K562 (cell line): ENCODE measurements at regions not wholly inside any gene's neighbourhood (a gene's known extent, or its start where the extent isn't known, plus 50 kb on each side); places are given as distances from the start of the nearest gene placed in this dataset.
A peak's percentile ranks its signal among the peaks of the same experiment; 100 is the strongest.

ENCODE experiments used
- ATAC-seq: fragments of 200-7000 bp; cut with Tn5 transposase; 3 replicates; pipeline ENCODE4 v1.9.1; 2020; ENCODE audit warnings: moderate library complexity
- BruUV-seq: library from RNA; stranded (reverse); fragments of 400-500 nt; replicated peaks from 2 replicates; lab custom pipeline; 2021; lab: Mats Ljungman, UMichigan
- CTCF ChIA-PET: fragments of 300-600 bp; formaldehyde crosslinking; extraction: SDS; loops from one replicate; lab custom pipeline; 2021; ENCODE audit warnings: low intra/inter-chr PET ratio; lab: Yijun Ruan, JAX
- POLR2A ChIA-PET: fragments of 300-600, 350-650 bp; sonication (Branson Sonifier 250); formaldehyde crosslinking; extraction: SDS; loops from one replicate; lab custom pipeline; 2021; ENCODE audit warnings: antibody characterized with exemption, inconsistent platforms; lab: Yijun Ruan, JAX
- DNase-seq, 4 experiments: peaks; one replicate each; pipeline versions ENCODE4 v3.0.0 to v3.0.0-alpha.2; 2011 to 2018; ENCODE audit warnings: low spot score in 3 of 4, mixed read lengths in 3 of 4; ENCODE audit errors: extremely low read depth in 1 of 4
- FAIRE-seq: peaks from 2 replicates; lab custom pipeline; 2011; peaks lifted over from hg19 to GRCh38; lab: Jason Lieb, UNC
- H2AFZ ChIP-seq: 2 replicates; pipeline ENCODE4 v1.6.0; 2011; ENCODE audit warnings: low read depth, low read length, control low read depth, inconsistent platforms
- H3K27ac ChIP-seq: fragments of 200-600 bp; 3 replicates; pipeline ENCODE4 v1.8.0; 2011; ENCODE audit warnings: low read depth, mild to moderate bottlenecking, control low read depth, inconsistent platforms, low read length, moderate library complexity, mixed read lengths; ENCODE audit errors: extremely low read depth
- H3K27me3 ChIP-seq, 2 experiments: fragments of 300-600 bp in 1 of 2; 2 replicates in 1 of 2; 3 replicates in 1 of 2; pipeline versions ENCODE4 v1.6.0 to v1.8.0; 2011; ENCODE audit warnings: inconsistent platforms in 2 of 2, low read length in 2 of 2, mild to moderate bottlenecking in 1 of 2, mixed read lengths in 1 of 2, moderate library complexity in 1 of 2; ENCODE audit not compliant: control insufficient read depth in 2 of 2, insufficient read depth in 2 of 2
- H3K36me3 ChIP-seq: fragments of 300-600 bp; 3 replicates; pipeline ENCODE4 v1.8.0; 2011; ENCODE audit warnings: mild to moderate bottlenecking, low read length, inconsistent platforms; ENCODE audit not compliant: control insufficient read depth, insufficient read depth
- H3K4me1 ChIP-seq, 2 experiments: fragments of 200-600 bp in 1 of 2; replicated peaks in 1 of 2; 2 replicates in 1 of 2; 3 replicates in 1 of 2; pipeline versions ENCODE4 v1.5.1 to v1.8.0; 2011; ENCODE audit warnings: inconsistent platforms in 2 of 2, low read length in 2 of 2, mild to moderate bottlenecking in 1 of 2, mixed read lengths in 1 of 2, moderate library complexity in 1 of 2; ENCODE audit not compliant: control insufficient read depth in 2 of 2, insufficient read depth in 2 of 2
- H3K4me2 ChIP-seq: 2 replicates; pipeline ENCODE4 v1.6.1; 2011; ENCODE audit warnings: low read length, control low read depth, inconsistent platforms, mixed read lengths; ENCODE audit not compliant: insufficient read depth
- H3K4me3 ChIP-seq: fragments of 200-600 bp; sonication (generic), shearing (Covaris generic); 2 replicates; pipeline ENCODE4 v1.5.1; 2016; ENCODE audit warnings: control low read depth, inconsistent platforms
- H3K79me2 ChIP-seq: fragments of 200-600 bp; 3 replicates; pipeline ENCODE4 v1.8.0; 2011; ENCODE audit warnings: low read length, inconsistent platforms; ENCODE audit not compliant: control insufficient read depth, insufficient read depth
- H3K9ac ChIP-seq, 2 experiments: 2 replicates each; pipeline versions ENCODE4 v1.6.0 to v1.6.1; 2011; ENCODE audit warnings: low read depth in 2 of 2, low read length in 2 of 2, control low read depth in 1 of 2, inconsistent platforms in 1 of 2, mild to moderate bottlenecking in 1 of 2, mixed read lengths in 1 of 2; ENCODE audit not compliant: insufficient read depth in 1 of 2
- H3K9me1 ChIP-seq: one replicate; pipeline ENCODE4 v1.6.0; 2011; ENCODE audit warnings: inconsistent platforms, mild to moderate bottlenecking, low read length, moderate library complexity; ENCODE audit not compliant: control insufficient read depth, insufficient read depth
- H3K9me3 ChIP-seq: replicated peaks from 2 replicates; pipeline ENCODE4 v1.5.1; 2011; ENCODE audit warnings: low read depth, low read length, inconsistent platforms; ENCODE audit not compliant: control insufficient read depth, insufficient read depth
- H4K20me1 ChIP-seq: replicated peaks from 2 replicates; pipeline ENCODE4 v1.6.1; 2011; ENCODE audit warnings: low read length, inconsistent platforms, mixed read lengths; ENCODE audit not compliant: control insufficient read depth, insufficient read depth
- FOSL1 ChIP-seq: fragments of 200-800 bp; sonication (Bioruptor generic); conservative IDR thresholded peaks from 2 replicates; pipeline ENCODE4 v1.6.1; 2016; ENCODE audit warnings: missing genetic modification characterization, missing compliant biosample characterization
- PCBP2 ChIP-seq: fragments of 200-400 bp; formaldehyde crosslinking; IDR thresholded peaks from 2 replicates; pipeline ENCODE4 v1.6.1; 2018; ENCODE audit warnings: low read length, low read depth, mild to moderate bottlenecking, moderate library complexity; ENCODE audit not compliant: poor library complexity, severe bottlenecking
- THAP7 ChIP-seq: fragments of 250-450 bp; sonication (Bioruptor Pico); IDR thresholded peaks from 2 replicates; pipeline ENCODE4 v1.5.0; 2021
- ZNF586 ChIP-seq: fragments of 450-650 bp; formaldehyde crosslinking; conservative IDR thresholded peaks from 2 replicates; pipeline ENCODE4 v1.4.0; 2020; ENCODE audit warnings: mild to moderate bottlenecking, moderate library complexity
- WGBS: fragments of 100-300 bp; shearing (Covaris generic); methylation state at CpG from one replicate; pipeline ENCODE4 v1.1.6; 2016; ENCODE audit warnings: low coverage, mixed read lengths; ENCODE audit not compliant: insufficient coverage; ENCODE audit errors: missing lambda C conversion rate; 5-methylcytosine and 5-hydroxymethylcytosine counted together
- in situ Hi-C: fragments of 300-500 bp; cut with MboI; formaldehyde crosslinking; loops from 4 replicates; pipeline ENCODE4 v1.15.0; 2018; ENCODE audit warnings: inconsistent platforms, mixed read lengths
- intact Hi-C: fragments of 100-400 bp; cut with micrococcal nuclease; formaldehyde crosslinking; loops from 2 replicates; pipeline ENCODE4 v1.14.2; 2022
- TF ChIP-seq, protein P1 (sequence below): fragments of 450-650 bp; IDR thresholded peaks from 2 replicates; pipeline ENCODE4 v1.6.1; 2017; ENCODE audit warnings: antibody characterized with exemption, mild to moderate bottlenecking

DNA sequence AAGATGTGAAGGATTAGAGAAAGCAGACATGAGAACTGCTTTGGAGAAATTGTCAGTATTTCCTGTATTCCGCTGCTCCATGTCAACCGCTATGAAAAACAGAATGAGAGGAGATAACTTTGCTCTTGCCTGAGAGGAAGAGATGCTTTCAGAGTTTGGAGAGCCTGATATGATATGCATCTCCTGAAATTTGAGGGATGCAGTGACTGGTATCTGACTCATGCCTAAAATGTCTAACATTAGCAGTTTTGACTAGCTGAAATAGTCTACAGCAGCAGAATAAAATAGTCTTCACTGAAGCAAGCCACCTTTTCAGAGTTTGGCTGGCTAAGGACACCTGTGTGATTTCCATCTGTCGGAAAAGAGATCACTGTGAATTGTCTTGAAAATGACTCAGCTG is 165.8 kb upstream of the LRRC7 start:
- CTCF ChIA-PET = no interaction called here
- FAIRE-seq (no peak), DNase-seq (no peak)
- H4K20me1 ChIP-seq = no peaks in the 10 kb centered on the region
- no TSS peak for BruUV-seq
- POLR2A ChIA-PET = no interaction called here
- H3K4me2 ChIP-seq = no peak overlapping the region
- no peaks in the 10 kb centered on the region; a peak in 1 of 5 replicates for H3K4me1 ChIP-seq
- H3K9me3 ChIP-seq = no peaks in the 10 kb centered on the region
- in situ Hi-C loops = no loop called here
- H3K27ac ChIP-seq = no peak overlapping the region
- no peak overlapping the region for H3K9ac ChIP-seq
- H3K79me2 ChIP-seq = no peaks in the 10 kb centered on the region
- no peaks in the 10 kb centered on the region for H3K9me1 ChIP-seq
- no peak overlapping the region for H2AFZ ChIP-seq
- H3K4me3 ChIP-seq = no peak overlapping the region
- TF ChIP-seq PCBP2 (no peak), ZNF586 (CRISPR knock-in tag) (no peak), FOSL1 (tag) (peak; percentile 29; the same call in 1 of the 2 replicates), THAP7 (no peak)
- TF ChIP-seq, protein P1, sequence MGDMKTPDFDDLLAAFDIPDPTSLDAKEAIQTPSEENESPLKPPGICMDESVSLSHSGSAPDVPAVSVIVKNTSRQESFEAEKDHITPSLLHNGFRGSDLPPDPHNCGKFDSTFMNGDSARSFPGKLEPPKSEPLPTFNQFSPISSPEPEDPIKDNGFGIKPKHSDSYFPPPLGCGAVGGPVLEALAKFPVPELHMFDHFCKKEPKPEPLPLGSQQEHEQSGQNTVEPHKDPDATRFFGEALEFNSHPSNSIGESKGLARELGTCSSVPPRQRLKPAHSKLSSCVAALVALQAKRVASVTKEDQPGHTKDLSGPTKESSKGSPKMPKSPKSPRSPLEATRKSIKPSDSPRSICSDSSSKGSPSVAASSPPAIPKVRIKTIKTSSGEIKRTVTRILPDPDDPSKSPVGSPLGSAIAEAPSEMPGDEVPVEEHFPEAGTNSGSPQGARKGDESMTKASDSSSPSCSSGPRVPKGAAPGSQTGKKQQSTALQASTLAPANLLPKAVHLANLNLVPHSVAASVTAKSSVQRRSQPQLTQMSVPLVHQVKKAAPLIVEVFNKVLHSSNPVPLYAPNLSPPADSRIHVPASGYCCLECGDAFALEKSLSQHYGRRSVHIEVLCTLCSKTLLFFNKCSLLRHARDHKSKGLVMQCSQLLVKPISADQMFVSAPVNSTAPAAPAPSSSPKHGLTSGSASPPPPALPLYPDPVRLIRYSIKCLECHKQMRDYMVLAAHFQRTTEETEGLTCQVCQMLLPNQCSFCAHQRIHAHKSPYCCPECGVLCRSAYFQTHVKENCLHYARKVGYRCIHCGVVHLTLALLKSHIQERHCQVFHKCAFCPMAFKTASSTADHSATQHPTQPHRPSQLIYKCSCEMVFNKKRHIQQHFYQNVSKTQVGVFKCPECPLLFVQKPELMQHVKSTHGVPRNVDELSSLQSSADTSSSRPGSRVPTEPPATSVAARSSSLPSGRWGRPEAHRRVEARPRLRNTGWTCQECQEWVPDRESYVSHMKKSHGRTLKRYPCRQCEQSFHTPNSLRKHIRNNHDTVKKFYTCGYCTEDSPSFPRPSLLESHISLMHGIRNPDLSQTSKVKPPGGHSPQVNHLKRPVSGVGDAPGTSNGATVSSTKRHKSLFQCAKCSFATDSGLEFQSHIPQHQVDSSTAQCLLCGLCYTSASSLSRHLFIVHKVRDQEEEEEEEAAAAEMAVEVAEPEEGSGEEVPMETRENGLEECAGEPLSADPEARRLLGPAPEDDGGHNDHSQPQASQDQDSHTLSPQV = no peak
- TF ChIP-seq, all 486 proteins: peak for 1
- intact Hi-C loops = loop anchor here (10.0 kb wide), 1 partner anchor 1477 kb away; no protein-coding TSS in a partner anchor
- 8% methylated on average over 3 of the region's 3 CpGs for WGBS
- Histone ChIP-seq H3K27me3 (no peaks in the 10 kb centered on the region), H3K36me3 (no peaks in the 10 kb centered on the region)
- ATAC-seq = no peak
